ENCODE measurements at regions not wholly inside any gene's neighbourhood (a gene's known extent, or its start where the extent isn't known, plus 50 kb on each side); places are given as distances from the start of the nearest gene placed in this dataset.

GRCh38 chr4:54946741-54947140 lies 178.7 kb downstream of the KDR start:
- H3K27me3 Mint-ChIP-seq (ENCODE audit: insufficient read depth, unreplicated experiment): peaks cover 3% of the 10 kb centered on the region
- H3K36me3 ChIP-seq (ENCODE audit: control insufficient read depth, insufficient read depth, low read length): no peaks in the 10 kb centered on the region
- no TSS peak for BruUV-seq (replicated peaks)
- no peaks in the 10 kb centered on the region for H3K9me3 Mint-ChIP-seq (ENCODE audit: unreplicated experiment)
- no peak for TF ChIP-seq CTCF (IDR thresholded peaks at IDR 0.05; ENCODE audit: insufficient read depth in 1 of 2, low read depth in 1 of 2, low read length in 1 of 2, severe bottlenecking in 1 of 2, unreplicated experiment in 1 of 2)
- no peaks in the 10 kb centered on the region for H3K27me3 ChIP-seq (replicated peaks; ENCODE audit: control insufficient read depth, insufficient read depth, low read length)
- H3K9me3 ChIP-seq: no peaks in the 10 kb centered on the region
- ChIA-PET POLR2A (no interaction called here), CTCF (no interaction called here)
- H3K4me1 Mint-ChIP-seq (ENCODE audit: low read depth, unreplicated experiment): no peaks in the 10 kb centered on the region
- no peaks in the 10 kb centered on the region for H3K36me3 Mint-ChIP-seq (ENCODE audit: insufficient read depth, unreplicated experiment)
- DNase-seq: no peak
- intact Hi-C loops (cut with micrococcal nuclease; ENCODE audit: unreplicated experiment): loop anchor here (5.0 kb wide), 1 partner anchor 264 kb away; no protein-coding TSS in a partner anchor
- no peak overlapping the region for H3K4me3 Mint-ChIP-seq (ENCODE audit: unreplicated experiment)
- H3K4me3 ChIP-seq (ENCODE audit: low read depth, low read length): no peak overlapping the region
- H3K27ac Mint-ChIP-seq (ENCODE audit: unreplicated experiment): no peak overlapping the region
- no peaks in the 10 kb centered on the region for H3K4me1 ChIP-seq

GRCh38 chr4:54945838-54946237 lies 179.6 kb downstream of the KDR start:
- no TSS peak for BruUV-seq (replicated peaks)
- CTCF ChIA-PET: interaction anchor here (1.1 kb wide), 1 partner anchor 26 kb away, joined by 3 read pairs; no protein-coding TSS in a partner anchor
- TF ChIP-seq CTCF (IDR thresholded peaks at IDR 0.05; ENCODE audit: insufficient read depth in 1 of 2, low read depth in 1 of 2, low read length in 1 of 2, severe bottlenecking in 1 of 2, unreplicated experiment in 1 of 2): no peak

GRCh38 chr4:54942721-54943120 lies 182.7 kb downstream of the KDR start:
- H3K36me3 ChIP-seq (ENCODE audit: control insufficient read depth, insufficient read depth, low read length): no peaks in the 10 kb centered on the region
- H3K4me3 ChIP-seq (ENCODE audit: low read depth, low read length): no peak overlapping the region
- no peaks in the 10 kb centered on the region for H3K4me1 Mint-ChIP-seq (ENCODE audit: low read depth, unreplicated experiment)
- H3K36me3 Mint-ChIP-seq (ENCODE audit: insufficient read depth, unreplicated experiment): no peaks in the 10 kb centered on the region
- H3K9me3 Mint-ChIP-seq (ENCODE audit: unreplicated experiment): no peaks in the 10 kb centered on the region
- H3K4me1 ChIP-seq: no peaks in the 10 kb centered on the region
- no TSS peak for BruUV-seq (replicated peaks)
- DNase-seq: no peak
- intact Hi-C loops (cut with micrococcal nuclease; ENCODE audit: unreplicated experiment): no loop called here
- H3K27ac Mint-ChIP-seq (ENCODE audit: unreplicated experiment): no peak overlapping the region
- no peaks in the 10 kb centered on the region for H3K27me3 ChIP-seq (replicated peaks; ENCODE audit: control insufficient read depth, insufficient read depth, low read length)
- ChIA-PET POLR2A (no interaction called here), CTCF (no interaction called here)
- H3K9me3 ChIP-seq: no peaks in the 10 kb centered on the region
- no peak overlapping the region for H3K4me3 Mint-ChIP-seq (ENCODE audit: unreplicated experiment)
- peaks cover 6% of the 10 kb centered on the region for H3K27me3 Mint-ChIP-seq (ENCODE audit: insufficient read depth, unreplicated experiment)
- TF ChIP-seq CTCF (IDR thresholded peaks at IDR 0.05; ENCODE audit: insufficient read depth in 1 of 2, low read depth in 1 of 2, low read length in 1 of 2, severe bottlenecking in 1 of 2, unreplicated experiment in 1 of 2): no peak

More at GRCh38 chr4:54945838-54946237, 179.6 kb downstream of the KDR start:
- Mint-ChIP-seq H3K4me1 (ENCODE audit: low read depth, unreplicated experiment) (no peaks in the 10 kb centered on the region), H3K27ac (ENCODE audit: unreplicated experiment) (no peak overlapping the region), H3K9me3 (ENCODE audit: unreplicated experiment) (no peaks in the 10 kb centered on the region), H3K4me3 (ENCODE audit: unreplicated experiment) (no peak overlapping the region), H3K27me3 (ENCODE audit: insufficient read depth, unreplicated experiment) (peaks cover 3% of the 10 kb centered on the region), H3K36me3 (ENCODE audit: insufficient read depth, unreplicated experiment) (no peaks in the 10 kb centered on the region)
- intact Hi-C loops (cut with micrococcal nuclease; ENCODE audit: unreplicated experiment): loop anchor here (5.0 kb wide), 1 partner anchor 264 kb away; no protein-coding TSS in a partner anchor
- Histone ChIP-seq H3K9me3 (no peaks in the 10 kb centered on the region), H3K4me1 (no peaks in the 10 kb centered on the region), H3K4me3 (ENCODE audit: low read depth, low read length) (no peak overlapping the region), H3K27me3 (replicated peaks; ENCODE audit: control insufficient read depth, insufficient read depth, low read length) (no peaks in the 10 kb centered on the region), H3K36me3 (ENCODE audit: control insufficient read depth, insufficient read depth, low read length) (no peaks in the 10 kb centered on the region)
- no peak for DNase-seq
- POLR2A ChIA-PET: no interaction called here

Data from Caco-2 (cell line).